HL-60 (cell line): ENCODE measurements at regions not wholly inside any gene's neighbourhood (a gene's known extent, or its start where the extent isn't known, plus 50 kb on each side); places are given as distances from the start of the nearest gene placed in this dataset.

Experiments
- DNase-seq, 2 experiments: peaks; one replicate each; pipeline ENCODE4 v3.0.0-alpha.2; 2010 to 2020; ENCODE audit warnings: low read depth in 1 of 2, low spot score in 1 of 2
- H3K27ac ChIP-seq: fragments of 250-450 bp; sonication (Bioruptor Pico); replicated peaks from 2 replicates; pipeline ENCODE4 v1.5.1; 2020; ENCODE audit warnings: mild to moderate bottlenecking, moderate library complexity
- H3K27me3 ChIP-seq: fragments of 250-450 bp; sonication (Bioruptor Pico); 2 replicates; pipeline ENCODE4 v1.5.1; 2021; ENCODE audit warnings: mild to moderate bottlenecking, moderate library complexity; ENCODE audit not compliant: insufficient read depth, poor library complexity, severe bottlenecking
- H3K4me3 ChIP-seq: replicated peaks from 2 replicates; pipeline ENCODE4 v1.5.1; 2011; ENCODE audit warnings: mild to moderate bottlenecking, control low read depth, low read length; ENCODE audit not compliant: insufficient read depth
- GABPA ChIP-seq: IDR thresholded peaks from 2 replicates; pipeline ENCODE4 v1.6.1; 2012; ENCODE audit warnings: low read depth
- POLR2AphosphoS5 ChIP-seq: IDR thresholded peaks from 2 replicates; pipeline ENCODE4 v1.6.1; 2012; ENCODE audit warnings: low read depth
- SPI1 ChIP-seq: IDR thresholded peaks from 2 replicates; pipeline ENCODE4 v1.6.1; 2012; ENCODE audit warnings: low read depth, mild to moderate bottlenecking, borderline replicate concordance
- TF ChIP-seq, protein P1 (sequence below): IDR thresholded peaks from one replicate; pipeline ENCODE4 v1.5.1; 2011; ENCODE audit warnings: low read length, control low read depth, inconsistent platforms; ENCODE audit not compliant: insufficient read depth
- TF ChIP-seq, protein P2 (sequence below): IDR thresholded peaks from 2 replicates; pipeline ENCODE4 v1.6.1; 2012; ENCODE audit warnings: low read depth; ENCODE audit not compliant: insufficient replicate concordance

DNA sequence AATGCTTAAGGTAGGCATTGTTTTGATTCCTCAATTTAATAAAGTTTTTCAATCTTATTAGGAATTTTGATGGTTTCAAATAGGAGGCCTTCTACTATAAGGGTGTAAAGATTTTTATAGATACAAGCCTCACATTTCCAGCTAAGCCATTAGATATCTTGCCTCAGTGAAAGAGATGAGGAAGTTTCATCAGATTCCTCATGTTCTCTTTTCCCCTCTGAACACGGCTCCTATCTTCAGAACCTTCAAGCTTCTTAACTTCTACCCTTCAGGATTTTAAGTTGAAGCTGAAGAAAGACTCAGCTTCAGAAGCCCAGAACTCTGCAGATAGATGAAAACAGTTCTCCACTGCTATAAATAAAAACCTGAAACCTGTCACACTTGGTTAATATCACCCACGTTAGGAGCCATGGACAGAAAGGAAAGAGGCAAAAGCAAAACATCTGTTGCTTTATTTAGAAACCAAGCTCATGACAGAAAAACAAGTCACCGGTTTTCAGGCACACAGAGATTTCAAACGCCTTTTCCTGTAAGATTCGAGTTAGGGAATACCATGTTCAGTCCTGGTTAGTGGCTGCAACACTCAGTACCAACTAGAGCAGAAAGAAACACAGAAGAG lies 82.2 kb upstream of the GOLGA8B start:
- no peak for TF ChIP-seq SPI1
- no peak for TF ChIP-seq POLR2AphosphoS5
- TF ChIP-seq GABPA: no peak
- TF ChIP-seq, protein P1, sequence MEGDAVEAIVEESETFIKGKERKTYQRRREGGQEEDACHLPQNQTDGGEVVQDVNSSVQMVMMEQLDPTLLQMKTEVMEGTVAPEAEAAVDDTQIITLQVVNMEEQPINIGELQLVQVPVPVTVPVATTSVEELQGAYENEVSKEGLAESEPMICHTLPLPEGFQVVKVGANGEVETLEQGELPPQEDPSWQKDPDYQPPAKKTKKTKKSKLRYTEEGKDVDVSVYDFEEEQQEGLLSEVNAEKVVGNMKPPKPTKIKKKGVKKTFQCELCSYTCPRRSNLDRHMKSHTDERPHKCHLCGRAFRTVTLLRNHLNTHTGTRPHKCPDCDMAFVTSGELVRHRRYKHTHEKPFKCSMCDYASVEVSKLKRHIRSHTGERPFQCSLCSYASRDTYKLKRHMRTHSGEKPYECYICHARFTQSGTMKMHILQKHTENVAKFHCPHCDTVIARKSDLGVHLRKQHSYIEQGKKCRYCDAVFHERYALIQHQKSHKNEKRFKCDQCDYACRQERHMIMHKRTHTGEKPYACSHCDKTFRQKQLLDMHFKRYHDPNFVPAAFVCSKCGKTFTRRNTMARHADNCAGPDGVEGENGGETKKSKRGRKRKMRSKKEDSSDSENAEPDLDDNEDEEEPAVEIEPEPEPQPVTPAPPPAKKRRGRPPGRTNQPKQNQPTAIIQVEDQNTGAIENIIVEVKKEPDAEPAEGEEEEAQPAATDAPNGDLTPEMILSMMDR: no peak
- TF ChIP-seq, protein P2, sequence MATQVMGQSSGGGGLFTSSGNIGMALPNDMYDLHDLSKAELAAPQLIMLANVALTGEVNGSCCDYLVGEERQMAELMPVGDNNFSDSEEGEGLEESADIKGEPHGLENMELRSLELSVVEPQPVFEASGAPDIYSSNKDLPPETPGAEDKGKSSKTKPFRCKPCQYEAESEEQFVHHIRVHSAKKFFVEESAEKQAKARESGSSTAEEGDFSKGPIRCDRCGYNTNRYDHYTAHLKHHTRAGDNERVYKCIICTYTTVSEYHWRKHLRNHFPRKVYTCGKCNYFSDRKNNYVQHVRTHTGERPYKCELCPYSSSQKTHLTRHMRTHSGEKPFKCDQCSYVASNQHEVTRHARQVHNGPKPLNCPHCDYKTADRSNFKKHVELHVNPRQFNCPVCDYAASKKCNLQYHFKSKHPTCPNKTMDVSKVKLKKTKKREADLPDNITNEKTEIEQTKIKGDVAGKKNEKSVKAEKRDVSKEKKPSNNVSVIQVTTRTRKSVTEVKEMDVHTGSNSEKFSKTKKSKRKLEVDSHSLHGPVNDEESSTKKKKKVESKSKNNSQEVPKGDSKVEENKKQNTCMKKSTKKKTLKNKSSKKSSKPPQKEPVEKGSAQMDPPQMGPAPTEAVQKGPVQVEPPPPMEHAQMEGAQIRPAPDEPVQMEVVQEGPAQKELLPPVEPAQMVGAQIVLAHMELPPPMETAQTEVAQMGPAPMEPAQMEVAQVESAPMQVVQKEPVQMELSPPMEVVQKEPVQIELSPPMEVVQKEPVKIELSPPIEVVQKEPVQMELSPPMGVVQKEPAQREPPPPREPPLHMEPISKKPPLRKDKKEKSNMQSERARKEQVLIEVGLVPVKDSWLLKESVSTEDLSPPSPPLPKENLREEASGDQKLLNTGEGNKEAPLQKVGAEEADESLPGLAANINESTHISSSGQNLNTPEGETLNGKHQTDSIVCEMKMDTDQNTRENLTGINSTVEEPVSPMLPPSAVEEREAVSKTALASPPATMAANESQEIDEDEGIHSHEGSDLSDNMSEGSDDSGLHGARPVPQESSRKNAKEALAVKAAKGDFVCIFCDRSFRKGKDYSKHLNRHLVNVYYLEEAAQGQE: no peak
- peaks cover 2% of the 10 kb centered on the region for H3K27me3 ChIP-seq

GRCh38 chr15:34664418-34664817 lies 81.0 kb upstream of the GOLGA8B start:
- H3K4me3 ChIP-seq: no peak overlapping the region
- H3K27me3 ChIP-seq: peaks cover 2% of the 10 kb centered on the region
- TF ChIP-seq SPI1 (no peak), GABPA (no peak), POLR2AphosphoS5 (no peak)
- TF ChIP-seq, protein P2: no peak
- TF ChIP-seq, protein P1: no peak
- DNase-seq: no peak
- no peak overlapping the region for H3K27ac ChIP-seq

More for the DNA sequence above, 82.2 kb upstream of the GOLGA8B start:
- Histone ChIP-seq H3K27ac (no peak overlapping the region), H3K4me3 (no peak overlapping the region)
- DNase-seq: no peak

GRCh38 chr15:34663101-34663500 lies 79.7 kb upstream of the GOLGA8B start:
- TF ChIP-seq POLR2AphosphoS5 (no peak), SPI1 (no peak), GABPA (no peak)
- TF ChIP-seq, protein P1: no peak
- TF ChIP-seq, protein P2: no peak
- H3K27me3 ChIP-seq: peaks cover 2% of the 10 kb centered on the region
- no peak overlapping the region for H3K27ac ChIP-seq
- no peak for DNase-seq
- no peak overlapping the region for H3K4me3 ChIP-seq
